Esophagus muscularis mucosa (tissue), 3 donors: ENCODE measurements at regions not wholly inside any gene's neighbourhood (a gene's known extent, or its start where the extent isn't known, plus 50 kb on each side); places are given as distances from the start of the nearest gene placed in this dataset.

Source experiments
- CTCF ChIP-seq, 3 experiments: fragments of 200-600 bp in 2 of 3; fragments of 450-650 bp in 1 of 3; sonication (generic) in 2 of 3; IDR thresholded peaks; one replicate each; pipeline ENCODE4 v1.5.1; 2017 to 2019; ENCODE audit warnings: antibody characterized with exemption in 3 of 3, mild to moderate bottlenecking in 2 of 3, moderate library complexity in 1 of 3
- POLR2A ChIP-seq: fragments of 450-650 bp; IDR thresholded peaks from one replicate; pipeline ENCODE4 v1.6.1; 2017; ENCODE audit warnings: antibody characterized with exemption, moderate library complexity, mild to moderate bottlenecking, low read depth
- POLR2AphosphoS5 ChIP-seq, 2 donors: sonication (generic); formaldehyde crosslinking; IDR thresholded peaks; one replicate each; pipeline ENCODE4 v1.6.1; 2017; ENCODE audit warnings: antibody characterized with exemption in 2 of 2

DNA sequence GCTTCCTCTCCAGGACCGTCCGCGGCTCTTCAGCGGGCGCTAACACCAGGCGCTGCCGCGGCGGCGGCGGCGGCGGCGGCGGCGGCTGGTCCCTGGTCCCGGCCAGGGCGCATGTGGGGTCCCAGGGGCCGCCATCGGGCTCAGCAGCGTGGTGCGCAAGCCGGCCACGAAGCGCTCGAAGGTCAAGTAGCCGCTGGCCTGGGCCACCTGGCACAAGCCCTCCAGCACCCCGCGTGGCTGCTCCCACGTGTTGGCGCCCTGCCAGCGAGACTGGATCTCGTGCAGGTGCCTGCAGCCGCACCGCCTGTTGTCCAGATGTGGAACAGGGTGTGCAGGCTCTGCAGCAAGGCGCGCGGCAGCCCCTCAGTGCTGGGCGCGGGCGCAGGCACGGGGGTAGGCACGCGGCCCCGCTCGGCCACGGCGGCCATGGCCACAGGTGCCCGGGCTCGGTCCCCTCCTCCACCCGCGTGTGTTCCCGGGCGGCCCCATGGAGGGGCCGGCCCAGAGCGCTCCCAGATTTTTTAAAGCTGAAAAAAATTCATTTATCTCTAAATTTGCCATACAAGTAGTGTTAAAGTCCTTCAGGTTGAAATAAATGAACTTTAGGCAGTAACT, 884.2 kb upstream of the ZNF722 start:
- TF ChIP-seq POLR2A (no peak), CTCF (IDR thresholded peaks at IDR 0.05) (no peak), POLR2AphosphoS5 (IDR thresholded peaks at IDR 0.05) (no peak)
